ENCODE measurements at regions not wholly inside any gene's neighbourhood (a gene's known extent, or its start where the extent isn't known, plus 50 kb on each side); places are given as distances from the start of the nearest gene placed in this dataset.
"Not testable (repeated sequence)": the region's sequence is repeated elsewhere in the genome, so short reads cannot be mapped to it uniquely, and the experiment has no call there.

DNA sequence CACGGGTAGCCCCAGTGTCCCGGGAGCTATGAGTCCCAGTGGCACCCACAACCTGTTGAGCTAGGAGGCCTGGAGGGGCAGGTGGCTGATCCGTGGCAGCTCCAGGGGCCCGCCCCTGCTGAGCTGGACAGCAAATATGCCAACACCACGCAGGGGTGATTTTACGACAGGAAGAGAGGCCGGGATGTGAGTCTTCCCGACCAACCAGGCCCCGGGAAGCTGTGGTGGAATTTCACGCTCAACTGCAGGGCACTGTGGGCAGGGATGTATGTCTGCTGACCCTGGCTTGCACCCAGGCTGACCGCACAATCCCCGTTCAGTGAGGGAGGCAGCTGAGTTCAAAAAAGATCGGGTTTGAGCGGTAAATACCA lies 183.9 kb downstream of the ERMARD start:
- DNase-seq, result no peak

DNA sequence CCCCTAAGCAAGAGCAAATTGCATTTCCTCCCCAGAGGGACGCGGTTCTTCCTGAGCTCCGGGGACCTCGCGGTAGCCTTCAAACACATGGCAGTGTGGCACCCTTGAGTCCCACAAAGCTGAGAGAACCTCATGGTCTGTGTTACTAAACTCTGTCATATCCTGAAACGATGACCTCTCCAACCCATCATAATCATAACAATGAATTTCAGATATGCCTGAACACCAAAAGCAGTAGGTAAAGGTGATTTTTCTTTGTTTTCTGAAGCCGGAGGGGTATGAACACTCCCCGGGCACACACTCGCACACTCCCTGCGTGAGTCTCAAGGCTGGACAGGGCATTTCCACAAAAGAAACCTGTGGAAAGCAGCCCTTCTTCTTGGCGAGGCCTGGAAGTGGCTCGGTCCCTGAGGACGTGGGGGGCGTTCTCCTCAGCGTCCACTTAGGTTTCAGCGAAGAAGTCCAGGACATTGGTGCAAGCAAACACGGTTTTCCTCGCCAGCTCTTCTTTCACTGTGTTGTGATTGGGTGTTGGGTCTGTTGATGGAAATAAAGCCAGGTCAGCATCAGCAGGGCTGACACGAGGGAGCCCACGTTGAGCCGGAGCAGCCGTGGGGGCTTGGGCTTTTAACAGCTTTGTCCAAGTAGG lies 183.4 kb downstream of the ERMARD start:
- no peak for DNase-seq

DNA sequence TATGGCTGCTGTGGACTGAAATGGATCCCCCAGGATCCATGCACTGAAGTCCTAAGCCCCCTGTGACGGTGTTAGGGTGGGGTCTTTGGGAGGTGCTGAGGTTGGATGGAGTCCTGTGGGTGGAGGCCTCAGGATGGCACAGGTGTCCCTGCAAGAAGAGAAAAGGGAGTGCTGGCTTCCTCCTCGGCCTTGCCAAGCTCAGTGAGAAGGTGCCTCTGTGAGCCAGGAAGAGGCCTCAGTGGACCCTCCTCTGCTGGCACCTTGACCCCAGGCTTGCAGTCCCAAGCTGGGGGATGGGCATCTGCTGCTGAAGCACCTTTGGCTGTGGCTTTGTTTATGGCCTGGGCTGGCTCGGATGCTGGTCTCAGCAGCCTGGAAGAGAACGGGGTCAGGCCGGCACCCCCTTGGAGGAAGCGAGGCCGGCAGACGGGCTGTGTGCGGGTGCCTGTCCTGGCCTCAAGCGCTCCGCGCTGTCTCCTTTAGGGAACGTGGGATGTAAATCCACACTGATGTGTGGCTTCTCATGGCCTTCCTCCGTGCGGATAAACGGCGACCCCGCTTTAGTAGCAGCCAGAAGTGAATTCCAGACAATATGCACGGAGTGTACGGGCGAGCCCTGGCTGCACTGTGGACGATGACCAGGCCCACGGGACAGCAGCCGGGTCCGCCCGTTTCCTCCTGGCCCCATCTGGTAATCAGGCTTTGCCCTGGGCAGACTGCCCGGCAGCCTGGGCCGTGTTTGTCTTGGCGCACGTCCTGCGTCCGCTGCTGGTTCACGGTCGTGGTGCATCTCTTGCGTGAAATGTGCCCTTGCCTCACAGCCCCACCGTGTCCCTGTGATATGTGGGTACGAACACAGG lies 182.6 kb downstream of the ERMARD start:
- no peak for DNase-seq

DNA sequence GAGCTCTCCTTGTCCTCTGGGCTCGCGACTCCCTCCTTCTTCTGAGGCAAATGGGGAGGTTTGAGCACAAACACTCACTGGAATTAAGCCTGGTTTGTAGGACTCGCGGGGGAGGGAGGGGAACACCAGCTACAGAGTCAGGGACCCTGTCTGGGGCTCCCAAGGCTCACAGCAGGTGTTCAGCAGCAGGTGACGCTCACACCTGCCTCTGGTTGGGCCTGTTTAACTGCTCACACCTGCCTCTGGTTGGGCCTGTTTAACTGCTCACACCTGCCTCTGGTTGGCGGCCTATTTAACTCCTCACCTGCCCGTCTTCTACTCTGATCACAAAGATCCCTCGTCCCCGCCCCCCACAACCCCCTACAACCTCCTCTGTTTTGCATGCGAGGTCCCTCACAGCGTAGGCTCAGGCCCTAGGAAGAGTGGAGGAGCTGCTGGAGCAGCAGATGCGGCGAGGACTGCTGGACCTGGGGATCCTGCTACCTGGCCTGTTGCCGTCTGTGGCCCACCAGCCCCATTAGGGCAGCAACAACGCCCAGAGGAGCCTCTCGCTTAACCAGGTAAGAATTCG lies 181.9 kb downstream of the ERMARD start:
- DNase-seq, result no peak

DNA sequence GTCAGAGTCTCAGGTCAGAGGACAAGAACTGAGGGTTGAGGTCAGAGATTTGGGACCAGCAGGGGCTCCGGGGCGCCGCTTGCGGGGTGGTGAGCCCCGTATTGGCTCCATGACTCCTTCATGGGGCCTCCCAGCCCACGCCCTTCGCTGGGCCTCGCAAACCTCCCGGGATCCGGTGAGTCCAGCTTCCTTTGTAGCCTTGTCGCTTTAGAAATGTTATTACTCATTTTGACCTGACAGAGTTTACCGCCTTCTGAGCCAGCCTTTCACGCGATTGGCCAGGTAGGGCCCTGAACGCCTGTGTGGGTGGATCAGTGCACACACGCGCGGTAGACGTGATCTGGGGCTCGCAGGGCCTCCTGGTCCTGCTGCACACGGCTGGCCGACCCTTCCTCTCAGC lies 181.1 kb downstream of the ERMARD start:
- DNase-seq, result no peak

DNA sequence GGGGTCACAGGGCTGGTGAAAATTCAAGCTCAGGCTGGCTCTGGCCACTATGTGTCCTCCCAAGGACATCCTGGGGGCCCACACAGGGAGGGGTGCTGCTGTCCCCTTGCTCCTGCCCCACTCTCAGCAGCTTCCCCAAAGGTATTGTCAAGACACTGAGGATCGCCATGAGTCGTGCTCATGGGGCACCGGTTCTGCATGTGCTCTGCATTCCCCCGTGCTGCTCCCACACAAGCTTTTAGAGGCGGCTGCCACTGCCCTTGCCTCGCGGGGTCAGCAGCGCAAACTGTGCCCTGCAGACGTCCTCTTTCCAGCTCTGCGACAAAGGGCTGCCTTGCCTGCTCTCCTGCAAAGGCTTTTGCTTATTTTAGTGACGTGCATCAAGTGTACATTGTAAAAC lies 179.8 kb downstream of the ERMARD start:
- no peak for DNase-seq

DNA sequence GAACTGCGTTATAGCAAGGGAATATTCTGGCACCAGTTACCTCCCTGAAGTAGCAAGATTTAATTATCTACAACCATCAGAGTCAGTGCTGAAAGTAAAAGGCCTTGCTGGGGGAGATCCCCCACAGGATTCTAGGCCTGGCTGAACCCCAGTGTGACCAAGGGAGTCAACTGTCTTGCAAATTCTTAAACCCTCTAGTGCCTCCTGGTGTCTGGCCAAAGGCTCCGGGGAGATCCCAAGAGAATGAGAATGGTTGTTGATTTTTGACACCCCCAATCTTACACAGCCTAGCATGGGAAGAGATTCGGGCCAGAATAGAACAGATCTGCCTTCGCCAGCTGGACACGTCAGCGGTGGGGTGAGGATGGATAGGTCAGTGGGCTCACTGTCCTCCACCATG lies 179.4 kb downstream of the ERMARD start:
- no peak for DNase-seq

DNA sequence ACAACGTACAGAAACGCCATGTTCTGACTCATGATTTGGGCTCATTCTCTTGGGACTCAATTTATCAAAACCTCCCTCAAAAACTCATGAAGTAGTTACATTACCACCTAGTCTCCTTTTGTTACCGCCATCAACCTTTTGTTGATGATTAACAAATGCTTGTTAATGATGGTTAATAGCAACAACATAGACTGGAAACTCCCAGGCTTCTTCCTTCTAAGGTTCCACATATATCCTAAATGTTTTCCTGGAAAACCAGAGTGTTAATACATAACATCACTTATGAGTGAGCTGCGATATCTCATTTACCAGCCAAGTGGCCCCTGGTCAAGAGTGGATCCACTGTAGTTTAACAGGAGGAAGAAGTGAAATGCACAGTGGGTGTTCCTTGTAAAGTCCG lies 176.3 kb downstream of the ERMARD start:
- no peak for DNase-seq

DNA sequence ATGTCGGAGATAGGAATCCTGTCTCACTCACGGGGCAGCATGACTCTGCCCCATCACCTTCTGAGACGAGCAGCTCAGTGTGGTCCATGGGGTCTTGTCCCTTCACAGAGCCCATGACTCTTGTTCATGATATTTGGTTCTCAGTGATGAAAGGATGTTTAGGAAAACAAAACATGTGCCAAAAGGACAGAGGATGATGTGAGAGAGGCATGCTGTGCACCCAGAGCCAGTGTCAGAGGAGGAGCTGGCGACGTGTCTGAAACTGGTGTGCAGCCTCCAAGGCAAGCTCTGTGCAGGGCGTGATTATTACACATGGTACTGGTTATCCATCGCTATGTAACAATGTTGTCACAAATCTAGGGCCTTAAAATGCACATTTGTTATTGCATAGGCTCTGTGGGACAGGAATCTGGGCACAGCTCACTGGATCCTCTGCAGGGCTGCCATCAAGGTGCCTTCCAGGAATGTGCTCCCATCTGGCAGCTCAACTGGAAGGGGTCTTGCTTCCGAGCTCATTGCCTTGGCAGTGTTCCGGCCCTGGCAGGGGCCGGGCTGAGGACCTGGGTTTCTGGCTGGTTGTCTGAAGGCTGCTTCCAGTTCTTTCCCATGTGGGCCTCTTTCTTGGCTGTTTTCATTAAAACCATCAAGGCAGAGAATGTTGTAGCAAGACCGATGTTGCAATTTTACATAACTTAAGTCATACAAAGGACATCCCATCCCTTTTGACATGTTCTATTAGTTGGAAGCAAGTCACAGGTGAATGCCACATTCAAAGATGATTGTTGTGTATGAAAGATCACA lies 175.4 kb downstream of the ERMARD start:
- DNase-seq, result no peak

DNA sequence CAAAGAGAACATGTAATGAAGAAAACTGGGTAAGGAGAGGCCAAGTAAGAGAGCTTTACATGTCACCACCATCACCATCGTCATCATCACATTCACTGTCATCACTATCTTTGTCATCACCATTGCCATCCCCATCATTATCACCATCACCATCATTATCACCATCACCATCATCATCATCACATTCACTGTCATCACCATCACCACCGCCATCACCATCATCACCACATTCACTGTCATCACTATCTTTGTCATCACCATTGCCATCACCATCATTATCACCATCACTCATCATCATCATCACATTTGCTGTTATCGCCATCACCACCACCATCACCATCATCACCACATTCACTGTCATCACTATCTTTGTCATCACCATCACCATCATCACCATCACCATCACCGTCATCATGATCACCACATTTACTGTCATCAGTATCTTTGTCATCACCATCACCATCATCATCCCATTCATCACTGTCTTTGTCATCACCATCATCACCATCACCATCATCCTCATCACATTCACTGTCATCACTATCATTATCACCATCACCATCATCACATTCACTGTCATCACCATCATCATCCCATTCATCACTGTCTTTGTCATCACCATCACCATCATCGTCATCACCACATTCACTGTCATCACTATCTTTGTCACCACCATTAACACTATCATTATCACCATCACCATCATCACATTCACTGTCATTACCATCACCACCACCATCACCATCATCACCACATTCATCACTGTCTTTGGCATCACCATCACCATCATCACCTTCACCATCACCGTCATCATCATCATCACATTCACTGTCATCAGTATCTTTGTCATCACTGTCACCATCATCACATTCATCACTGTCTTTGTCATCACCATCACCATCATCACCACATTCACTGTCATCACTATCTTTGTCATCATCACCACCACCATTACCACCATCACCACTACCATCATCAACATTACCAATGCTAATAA lies 172.3 kb downstream of the ERMARD start:
- DNase-seq, result no peak

DNA sequence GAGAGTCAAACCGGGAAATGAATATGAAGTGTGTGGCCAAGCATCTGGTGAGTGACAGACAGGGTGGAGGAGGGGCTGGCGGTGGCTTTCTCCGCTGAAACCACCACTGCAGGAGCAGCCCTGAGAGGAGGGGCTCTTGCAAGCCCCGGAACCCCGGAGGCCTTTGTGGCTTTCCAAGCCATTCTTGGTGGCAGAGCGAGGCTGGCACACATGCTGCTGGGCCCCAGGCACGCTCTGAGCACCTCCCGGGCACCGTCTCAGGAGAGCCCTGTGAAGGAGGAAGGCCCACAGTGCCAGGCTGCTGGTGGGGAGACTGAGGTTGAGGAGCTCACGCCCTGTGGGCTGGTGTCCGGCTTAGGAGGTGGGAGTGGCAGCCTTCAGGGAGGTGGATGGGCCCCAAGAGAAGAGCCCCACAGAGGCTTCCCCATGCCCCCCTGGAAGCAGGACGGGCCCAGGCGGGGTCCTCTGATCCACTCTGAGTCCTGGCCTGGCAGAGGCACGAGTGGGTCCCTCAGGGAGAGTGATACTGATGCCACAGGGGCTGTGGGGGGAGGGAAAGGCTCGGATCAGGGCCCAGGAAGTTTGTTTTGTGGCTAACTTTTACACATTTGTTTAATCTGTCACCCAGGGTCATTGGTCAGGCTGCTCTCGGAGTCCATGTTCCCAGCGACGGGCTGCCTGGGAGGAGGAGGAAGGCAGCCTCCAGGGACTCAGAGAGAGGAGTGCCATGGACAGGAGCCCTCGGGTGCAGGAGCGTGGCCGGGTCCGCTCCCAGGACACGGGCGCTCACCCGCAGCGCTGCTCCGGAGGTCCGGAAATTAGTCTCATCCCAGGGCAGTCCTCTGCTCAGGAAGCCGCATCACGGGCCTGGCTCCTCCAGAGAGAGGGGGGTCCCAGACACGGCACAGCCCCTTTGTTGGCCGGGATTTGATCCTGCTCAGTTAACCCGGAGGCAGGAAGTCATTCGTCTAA lies 170.7 kb downstream of the ERMARD start:
- DNase-seq, result no peak

DNA sequence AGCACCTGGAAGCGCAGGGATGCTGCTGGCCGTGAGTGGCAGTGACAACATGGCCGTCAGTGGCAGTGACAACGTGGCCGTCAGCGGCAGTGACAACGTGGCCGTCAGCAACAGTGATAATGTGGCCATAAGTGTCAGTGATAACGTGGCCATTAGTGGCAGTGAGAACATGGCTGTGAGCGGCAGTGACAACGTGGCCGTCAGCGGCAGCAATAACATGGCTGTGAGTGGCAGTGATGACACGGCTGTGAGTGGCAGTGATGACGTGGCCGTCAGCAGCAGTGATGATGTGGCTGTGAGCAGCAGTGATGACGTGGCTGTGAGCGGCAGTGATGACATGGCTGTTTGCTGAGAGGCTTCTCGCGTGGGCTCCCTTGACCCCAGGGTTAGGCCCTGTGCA lies 169.8 kb downstream of the ERMARD start:
- no peak for DNase-seq

DNA sequence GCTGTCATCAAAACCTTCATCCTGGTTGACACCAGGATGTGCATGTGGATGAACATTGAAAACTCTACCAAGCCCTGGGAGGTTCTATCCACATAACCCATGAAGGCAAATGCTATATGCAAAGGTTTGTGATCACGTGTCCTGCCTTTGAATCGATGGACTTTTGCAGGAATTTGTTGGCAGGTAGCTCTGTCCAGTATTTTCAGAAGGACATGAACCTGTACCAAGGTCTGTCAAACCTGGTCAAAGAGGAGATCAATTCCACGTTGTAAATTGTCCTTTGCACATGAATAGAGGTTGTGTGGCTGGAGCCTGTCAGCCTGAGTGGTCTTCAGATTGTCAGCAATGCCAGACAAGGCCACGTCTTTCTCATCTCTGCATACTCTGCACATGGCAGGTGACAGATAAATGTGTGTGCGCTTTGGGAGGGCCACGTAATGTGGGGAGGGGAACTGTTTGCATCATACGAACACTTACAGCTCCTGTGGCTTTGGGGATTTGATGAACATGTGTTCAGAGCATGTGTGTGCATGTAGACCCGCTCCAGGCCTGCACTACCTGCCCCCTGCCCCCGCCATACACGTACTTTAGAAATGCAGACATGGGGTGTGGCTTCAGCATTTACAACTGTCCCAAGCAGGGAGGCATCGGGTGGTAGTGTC lies 169.1 kb downstream of the ERMARD start:
- no peak for DNase-seq

DNA sequence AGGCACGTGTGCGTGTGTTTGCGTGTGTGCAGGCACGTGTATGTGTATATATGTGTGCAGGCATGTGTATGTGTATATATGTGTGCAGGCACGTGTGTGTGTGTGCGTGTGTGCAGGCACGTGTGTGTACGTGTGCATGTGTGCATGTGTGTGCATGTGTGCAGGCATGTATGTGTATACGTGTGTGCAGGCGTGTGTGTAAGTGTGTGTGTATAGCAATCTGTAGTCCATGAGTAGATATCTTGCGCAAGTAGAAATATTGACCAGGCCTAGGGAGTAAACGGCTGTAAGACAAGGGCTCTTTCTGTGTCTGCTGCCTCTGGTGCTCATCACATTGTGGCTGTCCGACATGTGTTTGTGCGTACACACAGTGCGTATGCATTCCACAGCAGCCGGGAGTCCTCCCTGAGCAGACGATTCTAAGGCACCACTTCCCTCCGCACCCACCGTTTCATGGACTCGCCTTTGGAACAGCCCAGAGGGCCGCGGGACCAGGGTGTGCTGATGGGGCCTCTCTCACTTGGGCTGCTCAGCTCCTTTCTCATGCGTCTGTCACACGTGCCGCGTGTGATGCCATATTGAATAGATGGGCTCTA lies 167.6 kb downstream of the ERMARD start:
- no peak for DNase-seq

DNA sequence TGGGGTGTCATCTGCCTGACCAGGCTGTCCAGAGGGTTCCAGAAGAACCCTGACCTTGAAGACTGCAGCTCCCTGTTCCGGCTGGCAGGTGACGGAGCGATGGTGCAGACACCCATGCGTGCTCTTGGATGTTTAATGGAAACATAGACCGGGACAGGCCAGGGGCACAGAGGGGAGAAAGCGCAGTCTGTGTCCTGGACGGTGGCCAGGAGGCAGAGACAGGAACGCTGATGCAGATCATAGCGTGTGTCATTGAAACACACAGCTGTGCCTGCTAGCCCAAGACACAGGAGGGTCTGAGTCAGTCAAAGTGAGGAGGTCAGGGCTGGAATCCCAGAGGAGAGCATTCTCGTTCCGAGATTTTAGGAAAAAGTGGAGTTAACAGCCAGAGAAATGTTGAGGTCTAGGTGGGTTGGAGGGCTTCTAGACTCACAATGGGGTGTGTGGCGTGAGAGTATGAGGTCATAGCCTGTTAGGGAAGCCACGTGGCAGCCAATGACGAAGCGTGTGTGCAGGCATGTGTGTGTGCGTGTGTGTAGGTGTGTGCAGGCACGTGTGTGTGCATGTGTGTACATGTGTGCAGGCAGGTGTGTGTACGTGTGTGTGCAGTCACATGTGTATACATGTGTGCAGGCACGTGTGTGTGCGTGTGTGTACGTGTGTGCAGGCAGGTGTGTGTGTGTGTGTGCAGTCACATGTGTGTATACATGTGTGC lies 167.0 kb downstream of the ERMARD start:
- no peak for DNase-seq

DNA sequence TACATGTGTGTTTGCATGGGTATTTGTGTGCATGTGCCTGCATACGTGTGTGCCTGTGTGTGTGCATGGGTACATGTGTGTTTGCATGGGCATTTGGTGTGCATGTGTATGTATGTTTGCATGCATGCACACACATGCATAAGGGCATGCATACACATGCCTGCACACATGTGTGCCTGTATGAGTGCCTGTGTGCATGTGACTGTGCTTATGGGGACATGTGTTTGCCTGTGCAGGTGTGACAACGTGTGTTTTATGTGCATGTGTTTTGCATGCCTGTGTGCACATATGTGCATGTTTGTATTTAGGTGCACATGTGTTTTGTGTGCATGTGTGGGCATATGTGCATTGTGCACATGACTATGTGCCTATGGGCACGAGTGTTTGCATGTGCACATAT lies 165.7 kb downstream of the ERMARD start:
- no peak for DNase-seq

DNA sequence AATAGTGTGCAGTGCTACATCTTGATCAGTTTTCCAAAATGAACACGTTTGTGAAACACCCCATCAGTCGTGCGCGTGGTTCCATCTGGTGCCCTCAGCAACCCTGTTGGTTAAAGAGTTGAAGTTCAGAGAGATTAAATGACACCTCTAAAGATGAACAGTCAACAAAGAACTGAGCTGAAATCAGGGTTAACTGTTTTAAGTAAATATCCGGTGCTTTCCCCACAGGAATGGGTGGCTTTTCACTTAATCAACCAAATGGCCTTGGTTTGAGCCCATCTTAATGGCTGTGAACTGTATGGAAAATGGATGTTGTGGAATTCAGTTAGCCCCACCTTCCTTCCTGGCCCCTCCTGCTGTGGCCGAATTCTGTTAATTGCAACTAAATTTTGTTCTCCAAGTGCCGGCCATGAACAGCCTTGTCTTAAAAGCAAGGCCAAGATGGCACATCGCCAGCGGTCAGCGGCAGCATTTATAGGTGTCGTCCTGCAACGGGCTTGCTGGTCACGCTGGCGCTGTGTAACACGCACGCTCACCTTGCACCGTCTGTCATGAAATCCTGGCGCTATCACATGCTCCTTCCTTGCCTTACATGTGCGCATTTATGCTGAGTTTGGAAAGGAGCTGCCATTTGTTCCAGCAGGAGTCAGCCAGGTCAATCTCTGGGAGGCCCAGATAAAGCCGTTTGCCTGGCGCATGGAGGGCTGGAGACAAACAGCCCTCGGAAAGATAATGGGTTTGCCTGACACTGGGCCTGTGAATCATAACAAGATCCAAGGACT lies 164.5 kb downstream of the ERMARD start:
- DNase-seq, result no peak

DNA sequence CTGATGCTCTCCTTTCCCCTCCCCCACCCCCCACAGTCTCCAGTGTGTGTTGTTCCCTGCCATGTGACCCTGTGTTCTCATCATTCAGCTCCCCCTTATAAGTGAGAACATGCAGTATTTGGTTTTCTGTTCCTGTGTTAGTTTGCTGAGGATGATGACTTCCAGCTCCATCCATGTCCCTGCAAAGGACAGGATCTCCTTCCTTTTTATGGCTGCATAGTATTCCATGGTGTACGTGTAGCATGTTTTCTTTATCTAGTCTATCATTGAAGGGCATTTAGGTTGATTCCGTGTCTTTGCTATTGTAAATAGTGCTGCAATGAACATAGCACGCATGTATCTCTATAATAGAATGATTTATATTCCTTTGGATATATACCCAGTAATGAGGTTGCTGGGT lies 162.3 kb downstream of the ERMARD start:
- not testable (repeated sequence) for DNase-seq
